Cardiac septum (tissue), 1 donor: ENCODE measurements at regions not wholly inside any gene's neighbourhood (a gene's known extent, or its start where the extent isn't known, plus 50 kb on each side); places are given as distances from the start of the nearest gene placed in this dataset.

Experiments used
- DNase-seq: peaks from one replicate; pipeline ENCODE4 v3.0.0-alpha.2; 2020; ENCODE audit warnings: low spot score
- intact Hi-C: fragments of 100-400 bp; cut with DNase I; formaldehyde crosslinking; loops from one replicate; pipeline ENCODE4 v1.14.0; 2022
- donor health status: DM: no; HTN: no; CAD: no.

DNA sequence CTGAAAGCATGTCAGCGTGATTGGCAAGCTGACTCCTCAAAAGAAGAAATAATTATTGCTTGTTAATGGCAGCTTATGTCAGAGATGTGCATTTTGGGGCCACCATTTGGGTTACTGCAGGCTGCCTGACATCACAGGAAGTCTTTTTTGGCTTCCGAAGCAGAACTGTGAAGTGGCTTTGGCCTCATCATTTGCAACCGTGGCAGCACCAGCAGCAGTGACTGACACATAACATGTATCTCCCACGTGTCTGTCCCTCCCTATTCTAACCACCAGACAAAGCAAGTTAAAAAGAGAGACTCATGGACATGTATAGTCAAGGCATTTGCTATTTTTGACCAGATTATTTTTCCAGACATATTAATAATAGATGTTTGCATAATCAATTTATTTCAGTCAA lies 488.7 kb upstream of the ACVR2A start:
- DNase-seq: no peak
- intact Hi-C loops: no loop called here

DNA sequence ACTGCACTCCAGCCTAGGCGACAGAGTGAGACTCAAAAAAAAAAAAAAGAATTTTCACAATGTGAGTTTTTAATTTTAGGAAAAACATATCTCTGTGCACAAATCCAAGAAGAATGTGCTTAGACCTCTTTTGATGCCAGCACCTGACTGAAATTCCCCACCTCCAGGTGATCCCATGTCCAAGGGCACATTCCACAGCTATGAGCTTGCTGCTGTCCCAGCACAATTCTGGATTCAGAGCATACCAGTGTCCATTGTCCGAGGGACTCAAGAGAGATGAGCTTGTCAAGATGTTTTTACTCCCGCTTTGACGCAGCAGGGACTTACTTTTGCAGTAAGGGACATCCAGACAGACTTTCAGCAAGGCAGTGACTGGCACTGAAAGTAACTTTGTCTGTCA lies 489.1 kb upstream of the ACVR2A start:
- intact Hi-C loops: no loop called here
- DNase-seq: no peak

DNA sequence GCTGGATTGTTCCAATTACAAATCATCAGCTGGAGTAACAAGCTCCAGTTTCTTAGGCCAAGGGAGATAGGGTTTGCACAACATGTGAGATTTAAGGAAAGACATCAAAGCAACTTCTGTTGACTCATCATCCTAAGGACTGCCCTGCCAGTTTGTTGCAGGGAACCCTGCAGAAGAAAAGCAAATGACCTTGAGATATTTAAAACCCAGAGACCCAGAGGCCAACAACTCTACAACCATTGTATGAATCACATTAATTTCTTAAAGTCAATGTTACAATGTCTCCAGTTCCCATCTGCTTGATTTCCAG lies 491.8 kb upstream of the ACVR2A start:
- DNase-seq: no peak
- intact Hi-C loops: no loop called here

DNA sequence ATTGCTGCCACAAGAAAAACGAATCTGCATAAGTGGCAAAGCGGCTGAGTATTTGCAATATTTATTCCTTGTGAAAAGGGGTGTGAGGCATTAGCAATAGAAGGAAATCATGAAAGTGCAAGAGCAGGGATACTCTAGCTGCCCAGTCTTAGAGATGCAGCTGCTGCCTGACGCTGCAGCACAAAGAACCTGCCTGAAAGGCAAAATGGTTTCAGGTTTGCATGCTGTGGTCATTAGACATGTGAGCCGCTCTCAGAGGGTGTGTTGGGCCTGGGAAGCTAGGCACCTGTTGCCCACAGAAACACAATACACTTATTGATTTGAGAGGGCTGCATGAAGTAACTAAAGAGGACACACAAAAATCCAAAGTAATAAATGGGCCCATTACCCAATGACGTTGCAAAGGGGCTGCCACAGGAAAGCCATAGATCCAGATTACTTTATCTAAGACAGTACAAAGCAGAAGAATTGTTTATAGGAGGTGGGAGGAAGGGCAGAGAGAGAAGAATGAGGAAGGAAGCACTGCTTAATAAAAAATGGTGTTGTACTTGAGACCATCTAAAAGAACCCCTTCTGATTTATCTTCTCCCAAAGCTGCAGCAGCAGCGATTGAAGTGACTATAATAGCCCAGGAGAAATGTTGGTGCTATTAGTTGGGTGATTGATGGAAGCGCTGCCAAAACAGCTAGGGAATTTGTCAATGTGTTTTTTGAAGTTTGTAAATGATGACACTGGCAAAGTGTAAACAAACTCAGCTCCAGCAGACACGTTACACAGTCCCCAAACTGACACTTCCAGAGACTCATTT lies 492.4 kb upstream of the ACVR2A start:
- DNase-seq: no peak
- intact Hi-C loops: no loop called here

DNA sequence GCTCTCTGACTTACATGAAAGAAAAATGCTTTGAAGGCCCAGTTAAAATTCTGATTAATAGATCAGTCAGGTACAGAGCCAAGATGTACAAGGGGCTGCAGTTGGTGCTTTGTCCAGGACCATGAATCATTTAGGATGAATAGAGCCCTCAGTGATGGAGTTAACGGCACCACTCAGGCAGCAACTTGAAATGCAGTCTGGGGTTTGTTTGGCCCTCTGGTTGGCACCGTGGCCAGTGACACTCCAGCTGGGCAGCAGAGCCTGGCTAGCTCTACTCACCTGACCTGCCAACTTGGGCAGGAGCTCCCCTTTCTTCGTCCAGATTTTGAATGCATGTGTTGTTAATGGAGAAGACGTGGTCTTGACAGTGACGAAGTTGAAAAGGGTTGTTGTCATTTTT lies 493.0 kb upstream of the ACVR2A start:
- intact Hi-C loops: no loop called here
- no peak for DNase-seq

DNA sequence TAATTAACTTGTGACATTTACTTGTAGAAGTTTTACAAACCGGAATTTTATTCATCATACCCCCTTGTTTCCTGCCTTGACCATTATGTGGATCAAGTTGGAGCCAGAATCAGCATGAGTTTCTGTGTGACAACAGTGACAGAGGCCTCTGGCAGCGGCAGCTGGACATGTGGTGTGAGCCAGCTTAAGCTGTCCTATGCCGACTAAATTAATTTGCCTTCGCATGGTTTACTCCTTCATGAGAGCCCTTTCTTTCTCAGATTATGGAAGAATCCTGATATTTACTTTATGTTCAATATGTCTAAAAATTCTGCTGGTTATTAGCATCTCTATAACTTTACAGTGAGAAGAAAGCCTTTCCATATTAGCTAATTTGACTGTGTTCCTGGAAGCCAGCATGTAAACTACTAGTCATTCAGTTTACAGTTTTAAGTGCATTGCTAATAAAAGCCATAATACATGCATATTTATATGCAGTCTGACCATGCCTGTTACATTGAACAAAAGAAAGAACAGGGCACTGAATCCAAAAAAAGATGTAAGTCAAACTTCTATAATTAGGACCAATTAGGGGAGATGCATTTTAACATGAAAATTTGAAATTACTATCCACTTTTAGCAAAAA lies 495.8 kb upstream of the ACVR2A start:
- no peak for DNase-seq
- intact Hi-C loops: no loop called here

DNA sequence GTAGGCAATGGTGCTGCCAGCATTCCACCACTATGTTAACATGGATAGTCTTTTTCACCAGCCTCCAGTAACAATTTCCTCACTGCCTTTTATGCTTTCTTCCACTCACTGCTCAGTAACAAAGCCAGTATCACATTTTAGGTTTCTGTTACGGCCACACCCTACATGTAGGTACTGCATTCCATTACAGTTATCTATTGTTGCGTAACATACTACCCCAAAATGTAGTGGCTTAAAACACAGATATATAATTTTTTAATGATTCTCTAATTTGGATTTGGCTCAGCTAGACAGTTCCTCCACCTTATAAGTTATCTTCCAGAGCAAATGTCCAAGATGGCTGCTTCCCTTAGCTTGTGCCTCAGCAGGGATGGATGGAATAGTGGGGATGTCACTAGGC lies 498.7 kb upstream of the ACVR2A start:
- no peak for DNase-seq
- intact Hi-C loops: no loop called here

DNA sequence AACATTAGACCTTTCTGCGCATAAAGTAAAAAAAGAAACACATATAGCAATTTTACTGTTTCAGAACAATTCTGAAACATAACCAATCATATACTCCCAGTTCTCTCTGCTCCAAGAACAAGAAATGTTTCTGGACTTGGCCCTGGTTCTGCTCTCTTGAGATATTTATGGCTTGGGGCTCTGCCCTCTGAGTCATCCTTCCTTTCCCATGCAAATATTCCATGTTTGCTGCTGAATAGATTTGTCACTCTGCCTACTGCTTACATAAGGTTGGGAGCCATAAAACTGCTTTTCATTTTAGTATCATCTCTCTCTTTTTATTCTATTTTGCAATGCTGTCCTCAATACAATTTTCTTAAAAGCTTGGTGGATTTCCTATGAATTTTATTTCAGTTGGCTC lies 499.6 kb upstream of the ACVR2A start:
- DNase-seq: no peak
- intact Hi-C loops: no loop called here

DNA sequence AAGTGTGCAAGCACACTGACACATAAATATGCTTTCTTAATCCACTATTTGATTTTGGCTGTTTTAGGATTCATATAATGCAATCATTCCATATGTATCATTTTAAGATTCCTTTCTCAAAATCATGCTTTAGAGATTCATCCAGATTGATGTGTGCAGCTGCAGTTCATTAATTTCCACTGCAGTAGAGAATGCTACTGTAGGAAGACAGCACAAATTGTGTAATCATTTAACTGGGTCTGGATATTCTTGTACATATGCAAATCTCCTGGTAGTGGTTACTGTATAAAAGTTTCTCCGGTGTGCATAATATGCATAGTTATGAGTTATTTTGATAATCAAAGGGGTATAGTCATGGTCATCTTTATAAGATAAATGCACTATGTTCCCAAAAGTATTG lies 502.5 kb upstream of the ACVR2A start:
- intact Hi-C loops: no loop called here
- no peak for DNase-seq

DNA sequence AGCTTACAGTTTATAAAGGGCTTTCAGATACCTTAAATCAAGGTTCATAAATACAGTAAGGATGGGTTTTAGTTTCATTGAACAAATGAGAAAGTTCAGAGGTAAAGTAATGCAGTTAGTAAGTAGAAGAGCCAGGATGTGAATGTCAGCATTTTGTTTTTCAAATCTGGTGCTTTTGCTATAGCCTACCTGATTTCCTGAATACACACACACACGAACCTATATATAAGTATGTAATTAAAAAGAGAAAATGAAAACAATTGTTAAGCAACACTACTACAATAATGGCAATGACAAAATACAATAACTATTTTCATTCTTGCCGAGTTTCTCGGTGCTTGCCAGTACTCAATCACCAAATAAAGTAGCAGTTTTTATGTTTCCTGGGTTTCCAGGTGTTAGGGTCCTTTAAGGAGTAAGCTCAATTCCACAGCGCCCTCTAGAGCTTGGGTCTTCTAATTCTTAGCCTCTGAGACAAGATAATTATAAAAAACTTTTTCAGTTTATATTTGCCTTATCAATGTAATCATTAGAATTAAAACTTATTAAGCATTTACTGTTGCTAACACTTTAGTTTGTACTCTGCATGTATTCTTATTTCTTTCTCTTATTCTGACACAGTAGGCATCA lies 512.9 kb upstream of the ACVR2A start:
- no peak for DNase-seq
- intact Hi-C loops: no loop called here

DNA sequence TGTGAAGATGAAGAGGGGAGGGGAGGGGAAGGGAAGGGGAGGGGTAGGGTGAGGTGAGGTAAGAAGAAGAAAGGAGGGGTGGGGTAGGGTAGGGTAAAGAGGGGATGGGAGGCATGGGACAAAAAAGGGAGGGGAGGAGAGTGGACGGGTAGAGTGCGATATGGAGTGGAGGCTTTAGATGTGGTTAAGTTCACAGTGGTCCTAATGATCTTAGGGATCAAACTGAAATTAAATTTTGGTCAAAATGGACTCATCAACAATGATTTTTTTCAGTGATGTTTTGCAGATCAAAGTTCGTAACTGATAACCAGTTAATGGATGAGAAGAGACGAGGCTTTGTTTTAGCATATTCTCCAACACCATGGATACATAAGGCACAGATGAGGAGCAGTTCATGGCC lies 513.9 kb upstream of the ACVR2A start:
- DNase-seq: no peak
- intact Hi-C loops: no loop called here

DNA sequence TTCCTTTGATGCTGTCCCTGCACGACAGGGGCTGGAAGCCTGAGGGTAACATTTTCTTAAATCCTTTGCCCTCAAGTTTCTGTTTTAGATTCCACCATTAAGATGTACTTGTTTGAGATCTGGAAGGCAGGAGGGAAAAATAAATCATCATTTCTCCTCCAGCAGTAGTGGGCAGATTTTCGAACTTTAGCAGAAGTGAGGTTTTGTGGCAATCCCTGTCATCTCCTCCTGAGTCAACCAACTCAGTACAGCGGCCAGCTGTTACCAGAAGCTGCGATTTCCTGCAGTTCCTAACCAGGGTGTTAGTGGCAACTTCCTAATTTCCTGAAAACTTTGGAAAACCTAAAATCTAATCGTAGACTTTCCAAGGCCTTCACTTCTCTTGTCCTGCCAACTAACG lies 517.2 kb upstream of the ACVR2A start:
- intact Hi-C loops: no loop called here
- no peak for DNase-seq

DNA sequence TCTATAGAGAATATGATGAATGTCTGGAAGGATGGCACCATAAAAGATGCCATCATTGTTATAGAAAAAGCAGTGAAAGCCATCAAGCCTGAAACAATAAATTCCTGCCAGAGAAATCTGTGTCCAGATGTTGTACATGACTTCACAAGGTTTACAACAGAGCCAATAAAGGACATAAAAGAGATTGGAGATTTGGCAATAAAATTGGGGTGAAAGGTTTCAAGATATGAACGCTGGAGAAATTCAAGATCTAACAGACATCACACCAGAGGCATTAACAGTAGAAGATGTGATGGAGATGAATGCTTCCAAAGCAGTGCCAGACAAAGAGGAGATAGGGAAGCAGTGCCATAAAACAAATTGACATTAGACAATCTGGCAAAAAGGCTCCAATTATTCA lies 518.8 kb upstream of the ACVR2A start:
- no peak for DNase-seq
- intact Hi-C loops: no loop called here

DNA sequence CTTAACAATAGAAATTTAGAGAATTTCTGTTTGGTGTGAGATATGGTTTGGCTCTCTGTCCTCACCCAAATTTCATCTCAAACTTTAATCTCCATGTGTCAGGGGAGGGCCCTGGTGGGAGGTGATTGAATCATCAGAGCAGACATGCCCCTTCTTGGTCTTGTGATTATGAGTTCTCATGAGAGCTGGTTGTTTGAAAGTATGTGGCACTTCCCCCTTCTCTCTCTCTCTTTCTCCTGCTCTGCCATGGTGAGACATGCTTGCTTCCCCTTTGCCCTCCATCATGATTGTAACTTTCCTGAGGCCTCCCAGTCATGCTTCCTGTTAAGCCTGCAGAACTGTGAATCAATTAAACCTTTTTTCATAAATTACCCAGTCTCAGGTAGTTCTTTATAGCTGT lies 524.7 kb upstream of the ACVR2A start:
- intact Hi-C loops: no loop called here

DNA sequence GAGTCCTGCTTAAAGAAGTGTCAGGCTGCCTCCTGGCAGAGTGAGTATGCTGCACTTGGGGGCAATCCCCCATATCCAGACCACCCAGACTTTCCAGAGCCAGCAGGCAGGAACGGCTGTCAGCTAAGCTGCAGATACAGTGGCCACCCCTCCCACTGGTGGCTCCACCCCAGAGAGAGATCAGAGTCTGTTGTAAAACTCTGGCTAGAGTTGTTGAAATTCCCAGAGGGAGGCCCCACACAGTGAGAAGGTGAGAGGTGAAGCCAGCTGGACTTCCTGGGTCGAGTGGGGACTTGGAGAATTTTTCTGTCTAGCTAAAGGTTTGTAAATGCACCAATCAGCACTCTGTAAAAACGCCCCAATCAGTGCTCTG lies 533.8 kb upstream of the ACVR2A start:
- DNase-seq: no peak
- intact Hi-C loops: no loop called here

More for the DNA sequence above, 524.7 kb upstream of the ACVR2A start:
- no peak for DNase-seq

DNA sequence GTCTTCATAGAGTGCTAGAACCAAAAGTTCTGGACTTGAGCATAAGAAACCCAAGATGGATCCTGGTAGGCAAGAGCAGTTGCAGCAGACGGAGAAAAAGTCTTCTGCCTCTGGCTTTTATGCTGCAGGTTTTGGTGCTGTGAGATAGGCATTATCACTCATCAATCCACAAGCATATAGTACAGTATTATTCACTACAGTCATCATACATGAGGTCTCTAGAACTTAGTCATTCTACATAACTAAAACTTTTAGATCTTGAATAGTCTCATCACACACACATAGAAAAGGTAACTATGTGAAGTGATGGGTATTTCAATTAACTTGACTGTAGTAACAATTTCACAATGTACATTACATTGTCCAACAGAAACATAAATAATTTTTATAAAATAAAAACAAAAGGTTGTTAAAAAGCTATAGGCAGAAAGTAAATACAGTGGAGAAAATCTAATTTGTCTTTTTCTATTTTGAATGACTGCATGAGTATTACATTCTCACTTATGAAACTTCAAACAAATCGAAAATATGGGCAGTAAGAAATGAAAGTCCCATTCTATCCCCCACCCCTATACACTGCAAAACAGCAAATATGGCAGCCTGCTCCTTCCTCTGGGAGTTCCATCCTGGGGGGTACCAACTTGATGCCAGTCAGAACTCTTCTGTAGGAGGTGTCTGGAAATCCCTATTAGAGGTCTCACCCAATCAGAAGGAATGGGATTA lies 534.3 kb upstream of the ACVR2A start:
- intact Hi-C loops: no loop called here
- DNase-seq: no peak

DNA sequence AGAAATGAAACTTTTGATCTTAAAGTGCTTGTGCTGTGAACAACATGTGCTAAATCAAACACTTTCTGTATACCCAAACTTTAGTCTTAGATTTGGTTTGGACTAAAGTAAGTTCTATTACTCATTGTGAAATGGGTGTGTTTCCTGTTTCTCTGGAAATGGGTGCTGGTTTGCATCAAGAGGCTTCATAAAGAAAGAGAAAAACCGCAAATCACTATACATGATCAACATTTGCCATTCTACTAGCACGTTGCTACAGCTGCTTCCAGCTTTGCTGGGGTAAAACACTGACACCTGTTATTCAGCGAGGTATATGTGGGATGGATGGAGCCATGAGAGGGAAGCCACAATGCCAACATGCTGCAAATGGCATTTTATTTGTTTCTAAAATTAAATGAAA lies 547.0 kb upstream of the ACVR2A start:
- DNase-seq: no peak
- intact Hi-C loops: no loop called here

DNA sequence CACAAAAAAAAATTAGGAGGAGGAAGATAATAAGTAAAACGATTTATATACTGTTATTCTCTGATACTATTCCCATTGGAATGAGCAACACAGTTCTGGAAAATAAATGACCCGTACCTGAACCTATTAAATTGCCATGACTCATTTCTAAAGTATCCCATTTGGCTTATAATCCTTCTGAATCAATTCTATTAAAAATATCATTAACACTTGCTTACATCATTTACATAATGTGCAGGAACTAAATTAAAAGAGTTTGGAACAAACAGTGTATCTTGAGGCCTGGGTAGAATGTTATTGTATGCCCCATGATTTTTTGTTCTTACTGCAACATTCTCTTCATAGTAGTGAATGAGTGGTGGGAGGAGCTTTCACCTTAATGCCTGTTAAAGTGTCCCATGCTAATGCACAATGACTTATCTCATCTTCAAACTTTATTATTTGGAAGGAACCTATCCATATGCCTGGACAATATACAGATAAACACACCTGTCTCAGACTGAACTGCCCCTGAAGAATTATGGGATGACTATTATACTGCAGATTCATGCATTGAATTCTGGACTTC lies 549.9 kb upstream of the ACVR2A start:
- no peak for DNase-seq
- intact Hi-C loops: no loop called here

DNA sequence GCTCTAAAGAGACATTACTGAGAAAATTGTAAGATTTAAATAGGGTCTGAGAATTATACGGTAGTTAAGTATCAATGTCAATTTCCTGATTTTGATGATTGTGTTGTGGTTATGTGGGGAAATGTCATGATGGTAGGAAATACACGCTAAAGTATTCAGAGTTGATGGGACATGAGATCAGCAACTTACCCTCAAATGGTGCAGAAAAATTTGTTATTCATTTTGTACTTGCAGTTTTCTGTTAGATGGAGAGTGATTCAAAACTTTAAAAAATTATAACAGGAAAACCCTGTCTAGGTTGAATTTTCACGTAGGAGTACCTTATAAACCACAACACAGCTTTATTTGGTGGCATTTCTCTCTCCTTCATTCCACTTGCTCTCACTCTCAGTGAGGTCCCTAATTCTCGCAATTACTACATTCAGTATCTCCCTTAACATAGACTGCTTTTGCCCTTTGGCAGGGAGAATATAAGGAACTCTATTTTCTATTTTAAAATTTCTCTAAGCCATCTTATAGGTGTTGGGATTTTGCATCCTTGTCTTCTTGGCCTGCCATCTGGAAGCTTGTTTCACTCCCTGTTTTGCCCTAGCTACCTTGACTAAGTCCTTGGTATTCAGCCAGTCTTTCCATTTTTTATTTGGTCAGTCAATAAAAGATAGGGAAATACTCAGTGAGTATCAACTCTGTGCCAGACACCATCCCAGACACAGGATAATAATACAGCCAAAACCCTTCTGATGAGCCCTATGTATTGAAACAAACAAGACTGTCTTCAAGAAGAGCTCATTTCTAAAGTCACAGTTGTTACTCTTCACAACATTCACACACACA lies 550.6 kb upstream of the ACVR2A start:
- DNase-seq: no peak
- intact Hi-C loops: no loop called here

DNA sequence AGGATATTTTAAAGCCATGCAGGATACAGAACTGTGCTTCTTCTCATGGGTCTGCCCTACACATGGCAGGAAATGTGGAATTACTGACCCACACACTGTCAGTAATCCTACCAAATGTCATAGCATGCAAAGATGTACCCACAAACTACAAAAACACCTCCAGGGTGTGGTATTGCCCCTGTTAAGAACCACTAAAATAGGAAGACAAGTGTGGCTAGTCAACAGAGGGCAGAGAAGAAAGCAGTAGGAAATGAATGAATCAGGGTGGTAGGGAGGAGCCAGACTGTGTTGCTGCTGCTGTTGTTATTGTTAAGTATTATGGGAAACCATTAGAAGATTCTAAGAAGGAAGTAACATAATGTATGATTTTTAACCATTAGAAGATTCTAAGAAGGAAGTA lies 556.7 kb upstream of the ACVR2A start:
- intact Hi-C loops: no loop called here
- no peak for DNase-seq
